Activated CD8-positive, alpha-beta memory T cell treated with anti-CD3 and anti-CD28 coated beads for 36 hours (primary cell): ENCODE measurements at regions not wholly inside any gene's neighbourhood (a gene's known extent, or its start where the extent isn't known, plus 50 kb on each side); places are given as distances from the start of the nearest gene placed in this dataset.
"Not testable (repeated sequence)": the region's sequence is repeated elsewhere in the genome, so short reads cannot be mapped to it uniquely, and the experiment has no call there.

ENCODE experiments used
- CTCF ChIA-PET: fragments of 350-600 bp; sonication (Branson Sonifier 250); formaldehyde crosslinking; loops from one replicate; lab custom pipeline; 2021; ENCODE audit warnings: antibody characterized with exemption; lab: Charles Lee
- POLR2A ChIA-PET: fragments of 350-600 bp; sonication (Branson Sonifier 250); formaldehyde crosslinking; loops from one replicate; lab custom pipeline; 2021; ENCODE audit warnings: antibody characterized with exemption; lab: Charles Lee

GRCh38 chr6:27678469-27678868 lies 205.6 kb upstream of the ZNF184 start:
- ChIA-PET POLR2A (no interaction called here), CTCF (interaction anchor here (0.6 to 1.4 kb wide), 2 partner anchors 9 to 14 kb away, joined by 3 read pairs; no protein-coding TSS in a partner anchor)

GRCh38 chr6:27674882-27675281 lies 202.0 kb upstream of the ZNF184 start:
- CTCF ChIA-PET = interaction anchor here (0.7 kb wide), 1 partner anchor 1016 kb away, joined by 3 read pairs; no protein-coding TSS in a partner anchor
- POLR2A ChIA-PET = no interaction called here

GRCh38 chr6:27672113-27672799 lies 199.4 kb upstream of the ZNF184 start:
- CTCF ChIA-PET = no interaction called here
- POLR2A ChIA-PET = no interaction called here

GRCh38 chr6:27669624-27670301 lies 196.9 kb upstream of the ZNF184 start:
- CTCF ChIA-PET = interaction anchor here (1.0 kb wide), 1 partner anchor 84 kb away, joined by 3 read pairs; no protein-coding TSS in a partner anchor

GRCh38 chr6:27669295-27669623 lies 196.4 kb upstream of the ZNF184 start:
- CTCF ChIA-PET = no interaction called here
- POLR2A ChIA-PET = no interaction called here

More at GRCh38 chr6:27669624-27670301, 196.9 kb upstream of the ZNF184 start:
- POLR2A ChIA-PET = no interaction called here

GRCh38 chr6:27668442-27669294 lies 195.8 kb upstream of the ZNF184 start:
- ChIA-PET CTCF (no interaction called here), POLR2A (no interaction called here)

- POLR2A ChIA-PET = no interaction called here
- CTCF ChIA-PET = no interaction called here
Observed at GRCh38 chr6:27667657-27668441, 194.9 kb upstream of the ZNF184 start.

GRCh38 chr6:27667016-27667656 lies 194.2 kb upstream of the ZNF184 start:
- CTCF ChIA-PET = no interaction called here
- POLR2A ChIA-PET = no interaction called here

GRCh38 chr6:27662769-27663168 lies 189.9 kb upstream of the ZNF184 start:
- ChIA-PET CTCF (no interaction called here), POLR2A (no interaction called here)

GRCh38 chr6:27662212-27662611 lies 189.3 kb upstream of the ZNF184 start:
- CTCF ChIA-PET, POLR2A ChIA-PET: not testable (repeated sequence)

GRCh38 chr6:27653143-27653825 lies 180.4 kb upstream of the ZNF184 start:
- POLR2A ChIA-PET, CTCF ChIA-PET: not testable (repeated sequence)

GRCh38 chr6:27651371-27651732 lies 178.4 kb upstream of the ZNF184 start:
- ChIA-PET POLR2A (no interaction called here), CTCF (no interaction called here)

- CTCF ChIA-PET = no interaction called here
- POLR2A ChIA-PET = no interaction called here
Observed at GRCh38 chr6:27650620-27651370, 177.9 kb upstream of the ZNF184 start.

- ChIA-PET POLR2A (no interaction called here), CTCF (no interaction called here)
Observed at GRCh38 chr6:27644528-27644927, 171.6 kb upstream of the ZNF184 start.

- ChIA-PET CTCF (interaction anchor here (0.7 kb wide), 1 partner anchor 334 kb away, joined by 5 read pairs; no protein-coding TSS in a partner anchor), POLR2A (no interaction called here)
Observed at GRCh38 chr6:27642744-27643456, 170.0 kb upstream of the ZNF184 start.

- CTCF ChIA-PET, POLR2A ChIA-PET: not testable (repeated sequence)
Observed at GRCh38 chr6:27635886-27636285, 163.0 kb upstream of the ZNF184 start.

- POLR2A ChIA-PET, CTCF ChIA-PET: not testable (repeated sequence)
Observed at GRCh38 chr6:27633221-27633688, 160.3 kb upstream of the ZNF184 start.
